GM12873 (cell line): ENCODE measurements at regions not wholly inside any gene's neighbourhood (a gene's known extent, or its start where the extent isn't known, plus 50 kb on each side); places are given as distances from the start of the nearest gene placed in this dataset.

Experiments used
- TF ChIP-seq, protein P1 (sequence below): IDR thresholded peaks from 2 replicates; pipeline ENCODE4 v1.5.1; 2012; ENCODE audit warnings: low read depth, mild to moderate bottlenecking, moderate library complexity, low read length, control low read depth; ENCODE audit not compliant: insufficient read depth; ENCODE audit errors: missing control alignments

- TF ChIP-seq, protein P1, sequence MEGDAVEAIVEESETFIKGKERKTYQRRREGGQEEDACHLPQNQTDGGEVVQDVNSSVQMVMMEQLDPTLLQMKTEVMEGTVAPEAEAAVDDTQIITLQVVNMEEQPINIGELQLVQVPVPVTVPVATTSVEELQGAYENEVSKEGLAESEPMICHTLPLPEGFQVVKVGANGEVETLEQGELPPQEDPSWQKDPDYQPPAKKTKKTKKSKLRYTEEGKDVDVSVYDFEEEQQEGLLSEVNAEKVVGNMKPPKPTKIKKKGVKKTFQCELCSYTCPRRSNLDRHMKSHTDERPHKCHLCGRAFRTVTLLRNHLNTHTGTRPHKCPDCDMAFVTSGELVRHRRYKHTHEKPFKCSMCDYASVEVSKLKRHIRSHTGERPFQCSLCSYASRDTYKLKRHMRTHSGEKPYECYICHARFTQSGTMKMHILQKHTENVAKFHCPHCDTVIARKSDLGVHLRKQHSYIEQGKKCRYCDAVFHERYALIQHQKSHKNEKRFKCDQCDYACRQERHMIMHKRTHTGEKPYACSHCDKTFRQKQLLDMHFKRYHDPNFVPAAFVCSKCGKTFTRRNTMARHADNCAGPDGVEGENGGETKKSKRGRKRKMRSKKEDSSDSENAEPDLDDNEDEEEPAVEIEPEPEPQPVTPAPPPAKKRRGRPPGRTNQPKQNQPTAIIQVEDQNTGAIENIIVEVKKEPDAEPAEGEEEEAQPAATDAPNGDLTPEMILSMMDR = no peak
Observed at GRCh38 chr10:8360814-8361509, 306.5 kb downstream of the GATA3 start.

GRCh38 chr10:8361510-8361844 lies 307.0 kb downstream of the GATA3 start:
- TF ChIP-seq, protein P1 = no peak

DNA sequence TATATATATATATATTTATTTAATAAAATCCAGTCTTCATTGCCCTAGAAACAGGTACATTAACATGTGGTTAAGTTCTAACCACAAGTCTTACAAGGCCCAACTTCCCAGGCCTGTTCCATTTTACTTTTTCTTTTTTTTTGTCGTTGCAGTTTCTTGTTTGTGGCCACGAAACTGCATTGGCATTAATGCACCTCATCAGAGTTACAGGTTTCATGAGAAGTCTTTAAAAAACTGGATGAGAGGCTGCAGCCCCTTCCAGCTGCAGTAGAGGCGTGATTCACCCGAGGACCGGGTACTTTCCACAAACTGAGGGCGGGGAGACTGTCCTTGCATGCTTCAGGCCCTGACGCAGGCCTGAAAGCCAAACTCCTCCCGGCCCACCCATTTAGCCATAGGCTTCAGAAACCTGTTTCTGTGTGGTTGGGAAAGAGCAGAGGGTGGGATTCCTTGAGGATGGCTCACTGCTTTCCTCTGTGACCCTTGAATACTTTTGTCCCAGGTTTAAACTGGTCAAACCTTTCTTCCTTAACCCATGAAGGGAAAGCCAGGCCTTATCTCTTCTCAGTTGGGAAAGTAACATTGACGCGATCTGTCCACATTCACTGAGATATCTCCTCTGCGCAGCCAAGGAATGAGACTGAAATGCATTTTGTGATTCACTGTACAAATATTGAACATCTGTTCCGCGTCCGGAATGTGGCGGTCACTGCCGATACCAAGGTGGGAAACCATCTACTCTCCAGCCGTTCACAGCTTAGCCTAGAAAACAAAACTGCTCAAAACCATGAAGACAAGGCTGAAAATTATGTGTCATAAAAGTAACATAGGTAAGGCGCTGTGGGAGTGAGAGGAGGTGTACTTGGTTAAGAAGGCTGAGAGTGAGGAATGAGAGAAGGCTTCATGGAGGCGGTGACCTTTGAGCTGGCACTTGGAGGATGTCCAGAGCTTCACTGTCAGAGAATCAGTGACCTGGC lies 311.7 kb downstream of the GATA3 start:
- TF ChIP-seq, protein P1 = no peak

DNA sequence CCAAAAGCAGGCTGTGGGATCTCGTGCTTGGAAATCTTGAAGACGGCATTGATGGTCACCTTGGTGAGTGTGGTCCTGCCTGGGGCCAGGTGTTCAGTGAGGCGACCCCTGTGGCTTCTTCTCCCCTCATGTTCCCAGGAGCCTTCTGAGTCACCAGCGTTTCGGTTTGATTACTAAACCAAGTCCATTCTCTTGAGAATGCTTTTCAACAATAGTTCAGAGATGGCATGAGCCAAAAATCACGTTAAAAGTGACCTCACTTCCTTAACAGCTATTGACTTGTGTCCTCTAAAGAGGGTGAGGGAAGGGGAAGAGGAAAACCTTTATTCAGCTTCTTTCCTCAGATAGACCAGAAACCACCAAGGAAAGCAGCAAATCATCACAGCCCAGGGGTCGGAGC lies 315.2 kb downstream of the GATA3 start:
- TF ChIP-seq, protein P1 = no peak

DNA sequence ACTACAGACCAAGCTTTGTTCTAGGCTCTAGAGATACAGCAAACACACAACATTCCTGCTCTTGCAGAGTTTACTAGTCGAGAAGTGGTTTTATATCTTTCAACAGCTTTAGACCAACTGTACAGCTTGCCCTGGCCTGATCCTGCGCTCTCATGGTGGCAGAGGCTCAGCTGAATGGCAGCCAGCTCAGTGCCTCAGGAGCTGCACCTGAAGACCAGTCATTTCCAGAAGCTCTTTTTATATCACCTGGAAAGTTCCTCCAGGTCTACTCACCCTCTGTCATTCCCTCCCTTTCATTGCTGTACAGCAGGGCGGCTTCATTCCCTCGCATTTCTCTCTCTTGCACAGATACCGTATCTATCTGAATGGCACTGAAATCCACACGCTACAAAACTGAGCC lies 319.8 kb downstream of the GATA3 start:
- TF ChIP-seq, protein P1 = no peak

DNA sequence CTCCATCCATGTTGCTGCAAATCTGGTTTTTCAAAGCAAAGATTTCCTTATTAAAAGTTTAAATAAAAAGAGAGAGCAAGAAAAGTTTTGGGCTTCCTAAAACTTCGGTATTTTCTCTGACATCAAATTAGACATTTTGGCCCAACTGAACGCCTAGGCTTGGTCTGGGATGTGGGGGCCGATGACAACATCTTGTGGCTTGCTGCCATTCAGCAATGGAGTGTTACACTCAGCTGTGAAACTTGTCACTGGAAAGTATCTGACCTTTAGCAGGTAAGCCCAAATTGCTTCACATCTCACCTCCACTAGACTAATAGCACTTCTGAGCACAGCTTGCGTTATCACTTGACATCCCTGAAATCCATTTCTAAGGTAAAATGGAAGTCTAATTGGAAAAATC lies 320.6 kb downstream of the GATA3 start:
- TF ChIP-seq, protein P1 = no peak
